Inferior parietal cortex (tissue), 1 donor: ENCODE measurements at regions not wholly inside any gene's neighbourhood (a gene's known extent, or its start where the extent isn't known, plus 50 kb on each side); places are given as distances from the start of the nearest gene placed in this dataset.
"Not testable (repeated sequence)": the region's sequence is repeated elsewhere in the genome, so short reads cannot be mapped to it uniquely, and the experiment has no call there.

ENCODE experiments used
- DNase-seq: peaks from one replicate; pipeline ENCODE4 v3.0.0-alpha.2; 2016; ENCODE audit errors: extremely low spot score

- no peak for DNase-seq
Observed at GRCh38 chr14:65962952-65963351, 523.2 kb upstream of the CCDC196 start.

GRCh38 chr14:65964366-65964765 is 521.8 kb upstream of the CCDC196 start:
- DNase-seq: no peak

GRCh38 chr14:65966188-65966587 is 520.0 kb upstream of the CCDC196 start:
- DNase-seq: no peak

GRCh38 chr14:65972346-65972870 is 513.8 kb upstream of the CCDC196 start:
- no peak for DNase-seq

- DNase-seq: no peak
Observed at GRCh38 chr14:65972891-65973290, 513.3 kb upstream of the CCDC196 start.

GRCh38 chr14:65975865-65976264 is 510.3 kb upstream of the CCDC196 start:
- no peak for DNase-seq

GRCh38 chr14:65976761-65977404 is 509.3 kb upstream of the CCDC196 start:
- no peak for DNase-seq

- no peak for DNase-seq
Observed at GRCh38 chr14:65981192-65981843, 504.9 kb upstream of the CCDC196 start.

- DNase-seq: no peak
Observed at GRCh38 chr14:65986041-65986440, 500.1 kb upstream of the CCDC196 start.

- DNase-seq: no peak
Observed at GRCh38 chr14:65989981-65990380, 496.2 kb upstream of the CCDC196 start.

GRCh38 chr14:65991104-65991503 is 495.1 kb upstream of the CCDC196 start:
- DNase-seq: no peak

GRCh38 chr14:65991935-65992334 is 494.2 kb upstream of the CCDC196 start:
- DNase-seq: not testable (repeated sequence)

GRCh38 chr14:65993103-65993502 is 493.1 kb upstream of the CCDC196 start:
- no peak for DNase-seq

GRCh38 chr14:65993996-65994395 is 492.2 kb upstream of the CCDC196 start:
- no peak for DNase-seq

GRCh38 chr14:65997347-65997746 is 488.8 kb upstream of the CCDC196 start:
- no peak for DNase-seq

GRCh38 chr14:65999865-66000264 is 486.3 kb upstream of the CCDC196 start:
- no peak for DNase-seq

- no peak for DNase-seq
Observed at GRCh38 chr14:66000766-66001165, 485.4 kb upstream of the CCDC196 start.

GRCh38 chr14:66001356-66001755 is 484.8 kb upstream of the CCDC196 start:
- DNase-seq: no peak

GRCh38 chr14:66003082-66003730 is 483.0 kb upstream of the CCDC196 start:
- DNase-seq: no peak

GRCh38 chr14:66005900-66006434 is 480.2 kb upstream of the CCDC196 start:
- DNase-seq: no peak

GRCh38 chr14:66008631-66009030 is 477.5 kb upstream of the CCDC196 start:
- DNase-seq: no peak

GRCh38 chr14:66009089-66009488 is 477.1 kb upstream of the CCDC196 start:
- peak; percentile 20 for DNase-seq

- DNase-seq: no peak
Observed at GRCh38 chr14:66010695-66011094, 475.5 kb upstream of the CCDC196 start.
